COLO829 (cell line): ENCODE measurements at regions not wholly inside any gene's neighbourhood (a gene's known extent, or its start where the extent isn't known, plus 50 kb on each side); places are given as distances from the start of the nearest gene placed in this dataset.

Source experiments
- DNase-seq: peaks from one replicate; pipeline ENCODE4 v3.0.0; 2012; ENCODE audit warnings: low spot score

GRCh38 chr1:82486468-82486867 is 685.7 kb downstream of the ADGRL2 start:
- no peak for DNase-seq

- DNase-seq: no peak
These were observed 685.0 kb downstream of the ADGRL2 start for GRCh38 chr1:82485591-82486369.

- DNase-seq: no peak
These were observed 682.4 kb downstream of the ADGRL2 start for GRCh38 chr1:82483146-82483545.

GRCh38 chr1:82478916-82479315 is 678.2 kb downstream of the ADGRL2 start:
- DNase-seq: no peak

GRCh38 chr1:82472489-82473131 is 671.9 kb downstream of the ADGRL2 start:
- no peak for DNase-seq

- no peak for DNase-seq
These were observed 666.2 kb downstream of the ADGRL2 start for GRCh38 chr1:82466891-82467290.

- no peak for DNase-seq
These were observed 665.7 kb downstream of the ADGRL2 start for GRCh38 chr1:82466416-82466815.

- no peak for DNase-seq
These were observed 664.3 kb downstream of the ADGRL2 start for GRCh38 chr1:82465024-82465423.

- peak; percentile 8 for DNase-seq
These were observed 663.7 kb downstream of the ADGRL2 start for GRCh38 chr1:82464362-82465001.

GRCh38 chr1:82463951-82464350 is 663.2 kb downstream of the ADGRL2 start:
- DNase-seq: no peak

GRCh38 chr1:82462366-82462765 is 661.6 kb downstream of the ADGRL2 start:
- DNase-seq: no peak

- DNase-seq: no peak
These were observed 654.6 kb downstream of the ADGRL2 start for GRCh38 chr1:82455342-82455741.

- no peak for DNase-seq
These were observed 653.7 kb downstream of the ADGRL2 start for GRCh38 chr1:82454431-82454830.

- DNase-seq: no peak
These were observed 652.9 kb downstream of the ADGRL2 start for GRCh38 chr1:82453511-82454185.

GRCh38 chr1:82452096-82452495 is 651.4 kb downstream of the ADGRL2 start:
- DNase-seq: no peak

- no peak for DNase-seq
These were observed 650.5 kb downstream of the ADGRL2 start for GRCh38 chr1:82451191-82451590.

GRCh38 chr1:82449506-82450057 is 648.8 kb downstream of the ADGRL2 start:
- DNase-seq: no peak

GRCh38 chr1:82446955-82447354 is 646.2 kb downstream of the ADGRL2 start:
- no peak for DNase-seq

- DNase-seq: no peak
These were observed 645.5 kb downstream of the ADGRL2 start for GRCh38 chr1:82446236-82446635.

GRCh38 chr1:82445827-82446226 is 645.1 kb downstream of the ADGRL2 start:
- no peak for DNase-seq

- DNase-seq: no peak
These were observed 644.4 kb downstream of the ADGRL2 start for GRCh38 chr1:82445132-82445531.

- DNase-seq: no peak
These were observed 640.7 kb downstream of the ADGRL2 start for GRCh38 chr1:82441402-82441801.
